ENCODE measurements at regions not wholly inside any gene's neighbourhood (a gene's known extent, or its start where the extent isn't known, plus 50 kb on each side); places are given as distances from the start of the nearest gene placed in this dataset.

- H3K36me3 ChIP-seq (ENCODE audit: control insufficient read depth in 2 of 2, insufficient read depth in 2 of 2, low read length in 1 of 2) = no peaks in the 10 kb centered on the region
- ChIA-PET POLR2A (no interaction called here), SMC1A (ENCODE audit: uncharacterized antibody, unreplicated experiment) (no interaction called here), RAD21 (ENCODE audit: unreplicated experiment) (no interaction called here), CTCF (no interaction called here)
- H3K9ac ChIP-seq (ENCODE audit: control insufficient read depth, insufficient read depth, low read length) = no peak overlapping the region
- no peaks in the 10 kb centered on the region for H3K9me3 ChIP-seq (replicated peaks; ENCODE audit: control insufficient read depth, insufficient read depth, low read length)
- H2AFZ ChIP-seq (ENCODE audit: control insufficient read depth, low read depth, low read length) = no peak overlapping the region
- no peak for TF ChIP-seq SUPT20H (IDR thresholded peaks at IDR 0.05; ENCODE audit: borderline replicate concordance, control insufficient read depth, low read depth, low read length)
- TF ChIP-seq SMAD1 (IDR thresholded peaks at IDR 0.05; ENCODE audit: low read depth, partially characterized antibody) = no peak
- TF ChIP-seq ZNF274 (IDR thresholded peaks at IDR 0.05; ENCODE audit: insufficient read depth, insufficient read length) = no peak
- TF ChIP-seq IRF4 (IDR thresholded peaks at IDR 0.05; ENCODE audit: low read depth, low read length) = no peak
- no peak for TF ChIP-seq POLR2AphosphoS5 (IDR thresholded peaks at IDR 0.05; ENCODE audit: low read length)
- TF ChIP-seq MEF2B (IDR thresholded peaks at IDR 0.05; ENCODE audit: partially characterized antibody, poor library complexity, severe bottlenecking) = no peak
- TF ChIP-seq CHD1 (IDR thresholded peaks at IDR 0.05; ENCODE audit: low read depth, low read length) = no peak
- no peak for TF ChIP-seq GABPA (IDR thresholded peaks at IDR 0.05; ENCODE audit: low read depth)
- no peak for TF ChIP-seq MEF2A (IDR thresholded peaks at IDR 0.05; ENCODE audit: insufficient read depth, low read depth, low read length)
- TF ChIP-seq ZBTB33 (IDR thresholded peaks at IDR 0.05) = no peak
- no peak overlapping the region for H3K4me3 ChIP-seq
- H4K20me1 ChIP-seq (ENCODE audit: control insufficient read depth, insufficient read depth) = no peaks in the 10 kb centered on the region
- ATAC-seq (no peak), DNase-seq (ENCODE audit: low read depth, low spot score) (no peak), FAIRE-seq (no peak)
- H3K27ac ChIP-seq (ENCODE audit: control insufficient read depth, insufficient read depth) = no peak overlapping the region
- no peaks in the 10 kb centered on the region for H3K4me1 ChIP-seq (ENCODE audit: control insufficient read depth, insufficient read depth, low read length)
- BruUV-seq (replicated peaks) = no TSS peak
- H3K27me3 ChIP-seq (replicated peaks in 1 of 2; ENCODE audit: control insufficient read depth in 2 of 2, insufficient read depth in 2 of 2, low read length in 1 of 2) = no peaks in the 10 kb centered on the region
- no peaks in the 10 kb centered on the region for H3K79me2 ChIP-seq (ENCODE audit: control insufficient read depth, insufficient read depth, low read length)
- no peak overlapping the region for H3K4me2 ChIP-seq (ENCODE audit: control insufficient read depth, insufficient read depth)
- 61% methylated on average over 24 of the region's 27 CpGs for WGBS (ENCODE audit: insufficient coverage, insufficient replicate concordance, low lambda C conversion rate, missing lambda C conversion rate)
- in situ Hi-C loops (cut with MboI) = no loop called here
- intact Hi-C loops (cut with micrococcal nuclease; ENCODE audit: unreplicated experiment) = no loop called here
These were observed 949.7 kb upstream of the SLITRK1 start for GRCh38 chr13:84831666-84832657.
